NT2/D1 (cell line): ENCODE measurements at regions not wholly inside any gene's neighbourhood (a gene's known extent, or its start where the extent isn't known, plus 50 kb on each side); places are given as distances from the start of the nearest gene placed in this dataset.
A peak's percentile ranks its signal among the peaks of the same experiment; 100 is the strongest.

Source experiments
- DNase-seq: peaks from one replicate; pipeline ENCODE4 v3.0.0-alpha.2; 2011; ENCODE audit warnings: low read depth, low spot score
- H3K27me3 ChIP-seq: 2 replicates; pipeline ENCODE4 v1.6.0; 2011; ENCODE audit warnings: mild to moderate bottlenecking; ENCODE audit not compliant: insufficient read length, insufficient read depth
- H3K36me3 ChIP-seq: 2 replicates; pipeline ENCODE4 v1.6.1; 2011; ENCODE audit warnings: mild to moderate bottlenecking, low read length, mixed read lengths; ENCODE audit not compliant: insufficient read depth, insufficient read length
- H3K4me1 ChIP-seq: 2 replicates; pipeline ENCODE4 v1.5.1; 2011; ENCODE audit not compliant: insufficient read depth, insufficient read length
- H3K4me3 ChIP-seq: 2 replicates; pipeline ENCODE4 v1.5.1; 2011; ENCODE audit warnings: low read depth; ENCODE audit not compliant: insufficient read length
- H3K9ac ChIP-seq: 2 replicates; pipeline ENCODE4 v1.6.0; 2011; ENCODE audit warnings: low read depth; ENCODE audit not compliant: insufficient read length
- H3K9me3 ChIP-seq: 2 replicates; pipeline ENCODE4 v1.5.1; 2011; ENCODE audit warnings: mild to moderate bottlenecking, low read length; ENCODE audit not compliant: insufficient read depth
- SUZ12 ChIP-seq: IDR thresholded peaks from 2 replicates; pipeline ENCODE4 v1.6.1; 2011; ENCODE audit not compliant: insufficient read length, insufficient read depth; ENCODE audit errors: extremely low read depth
- YY1 ChIP-seq: IDR thresholded peaks from 2 replicates; pipeline ENCODE4 v1.6.1; 2011; ENCODE audit not compliant: insufficient read length, insufficient read depth
- ZNF274 ChIP-seq: IDR thresholded peaks from 2 replicates; pipeline ENCODE4 v1.6.1; 2011; ENCODE audit warnings: mild to moderate bottlenecking, low read depth, low read length

DNA sequence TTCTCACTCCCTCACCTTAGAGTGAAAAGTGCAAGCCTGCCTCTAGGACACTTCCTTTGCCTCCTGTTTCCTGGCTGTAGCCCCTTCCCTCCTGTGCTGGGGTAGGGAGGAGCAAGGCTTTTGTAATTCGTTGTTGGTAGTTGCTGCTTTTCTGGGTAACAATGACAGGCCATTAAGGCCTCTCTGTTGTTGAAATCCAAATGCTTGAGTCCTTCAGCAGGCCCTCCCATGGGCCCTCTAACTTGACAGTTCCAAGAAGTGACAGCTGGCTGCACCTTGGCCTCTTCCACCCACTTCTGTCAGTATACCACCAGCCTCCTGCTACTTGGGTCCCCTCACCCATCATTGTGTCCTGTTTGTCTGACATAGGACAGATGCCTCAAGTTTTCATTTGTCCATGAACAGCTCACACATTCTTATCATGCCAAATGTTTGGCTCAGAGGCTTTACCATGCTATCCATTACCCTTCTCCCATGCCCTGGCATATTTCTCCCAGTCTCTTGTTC lies 103.7 kb upstream of the PDE3A start:
- no peaks in the 10 kb centered on the region for H3K9me3 ChIP-seq
- no peak overlapping the region for H3K9ac ChIP-seq
- no peaks in the 10 kb centered on the region for H3K36me3 ChIP-seq
- no peak overlapping the region for H3K4me3 ChIP-seq
- DNase-seq = peak; percentile 99
- H3K4me1 ChIP-seq = no peaks in the 10 kb centered on the region
- TF ChIP-seq ZNF274 (no peak), YY1 (no peak), SUZ12 (no peak)
- H3K27me3 ChIP-seq = no peaks in the 10 kb centered on the region

DNA sequence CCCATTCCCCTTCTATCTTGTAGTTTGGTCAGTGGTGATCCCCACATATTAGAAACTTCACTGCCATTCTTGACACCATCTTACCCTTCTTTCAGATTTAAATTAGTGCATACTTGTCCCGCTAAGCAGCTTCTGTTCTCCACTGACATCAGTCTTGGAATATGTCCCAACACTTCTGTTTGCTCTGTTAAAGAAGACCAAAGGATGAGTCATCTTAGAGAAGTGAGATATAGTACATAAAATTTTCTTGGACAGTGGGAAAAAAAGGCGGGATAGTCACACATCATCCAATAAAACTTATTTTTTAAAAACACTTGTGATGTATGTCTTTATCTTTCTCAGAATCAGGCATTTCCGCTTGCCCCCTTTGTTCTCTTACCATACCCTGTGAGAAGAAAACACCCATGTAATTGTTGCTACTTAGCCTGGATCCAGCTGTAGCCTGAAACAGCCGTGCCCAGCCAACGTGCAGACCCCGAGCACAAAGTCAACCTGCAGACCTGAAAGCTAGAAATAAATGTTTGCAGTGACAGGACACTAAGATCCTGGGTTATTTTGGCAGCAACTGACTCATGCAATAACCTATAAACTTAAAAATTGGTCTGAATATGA lies 100.1 kb upstream of the PDE3A start:
- no peaks in the 10 kb centered on the region for H3K9me3 ChIP-seq
- no peaks in the 10 kb centered on the region for H3K36me3 ChIP-seq
- H3K4me3 ChIP-seq = no peak overlapping the region
- no peak overlapping the region for H3K9ac ChIP-seq
- no peaks in the 10 kb centered on the region for H3K4me1 ChIP-seq
- no peaks in the 10 kb centered on the region for H3K27me3 ChIP-seq
- TF ChIP-seq ZNF274 (no peak), SUZ12 (no peak), YY1 (no peak)
- DNase-seq = no peak

DNA sequence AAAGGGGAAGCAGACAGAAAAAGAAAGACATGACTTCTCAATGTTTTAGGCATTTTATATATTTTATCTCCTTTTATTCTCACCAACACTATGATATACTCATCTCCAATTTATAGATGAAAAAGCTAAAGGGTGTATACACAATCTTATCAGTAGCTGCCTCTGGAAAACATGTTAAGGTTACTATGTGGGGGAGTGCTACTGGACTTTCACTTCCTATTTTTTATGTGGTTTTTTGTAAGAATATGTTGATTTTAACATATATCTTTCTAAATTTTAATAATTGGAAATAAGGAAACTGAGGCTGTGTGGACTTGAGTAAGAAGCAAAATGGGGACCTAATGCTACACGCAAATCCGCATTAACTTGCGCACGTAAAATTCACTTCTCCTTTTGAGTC lies 99.6 kb upstream of the PDE3A start:
- Histone ChIP-seq H3K9me3 (no peaks in the 10 kb centered on the region), H3K36me3 (no peaks in the 10 kb centered on the region), H3K4me1 (no peaks in the 10 kb centered on the region), H3K9ac (no peak overlapping the region), H3K4me3 (no peak overlapping the region), H3K27me3 (no peaks in the 10 kb centered on the region)
- TF ChIP-seq YY1 = no peak
- TF ChIP-seq SUZ12 = no peak
- TF ChIP-seq ZNF274 = no peak
- DNase-seq = no peak

DNA sequence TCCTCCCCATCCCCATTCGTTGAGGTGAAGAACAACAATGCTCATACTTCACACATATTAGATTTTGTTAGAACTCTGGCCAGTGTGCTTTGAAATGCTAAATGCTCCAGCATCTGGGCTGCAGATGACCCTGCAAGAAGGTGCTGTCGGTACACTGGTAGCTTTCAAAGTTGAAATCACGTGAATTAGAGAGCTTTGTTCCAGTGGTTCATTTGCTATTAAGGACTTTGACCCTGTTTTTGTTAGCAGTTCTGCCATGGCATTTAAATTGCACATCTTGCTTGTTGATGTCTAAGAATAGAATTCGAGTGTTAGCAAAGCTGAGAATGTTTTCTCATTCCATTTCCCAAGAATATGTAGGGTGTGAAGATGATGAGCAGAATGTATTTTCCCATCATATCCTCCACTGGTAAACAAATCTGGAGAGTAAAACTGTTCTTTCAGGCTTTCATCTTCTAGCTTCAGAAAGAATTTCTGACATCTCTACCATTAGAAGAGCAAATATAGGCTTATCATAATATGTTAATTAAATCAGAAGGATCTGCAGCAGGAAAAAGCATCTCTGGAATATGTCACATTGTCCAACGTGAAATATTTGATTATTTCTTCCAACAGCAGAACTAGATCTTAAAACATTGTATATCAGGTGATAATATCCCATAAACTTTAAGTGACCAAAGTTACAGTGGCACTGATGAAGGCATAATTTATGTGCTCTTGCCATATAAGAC lies 98.8 kb upstream of the PDE3A start:
- TF ChIP-seq SUZ12 (no peak), YY1 (no peak), ZNF274 (no peak)
- Histone ChIP-seq H3K27me3 (no peaks in the 10 kb centered on the region), H3K9ac (no peak overlapping the region), H3K9me3 (no peaks in the 10 kb centered on the region), H3K4me1 (no peaks in the 10 kb centered on the region), H3K36me3 (no peaks in the 10 kb centered on the region), H3K4me3 (no peak overlapping the region)
- no peak for DNase-seq

DNA sequence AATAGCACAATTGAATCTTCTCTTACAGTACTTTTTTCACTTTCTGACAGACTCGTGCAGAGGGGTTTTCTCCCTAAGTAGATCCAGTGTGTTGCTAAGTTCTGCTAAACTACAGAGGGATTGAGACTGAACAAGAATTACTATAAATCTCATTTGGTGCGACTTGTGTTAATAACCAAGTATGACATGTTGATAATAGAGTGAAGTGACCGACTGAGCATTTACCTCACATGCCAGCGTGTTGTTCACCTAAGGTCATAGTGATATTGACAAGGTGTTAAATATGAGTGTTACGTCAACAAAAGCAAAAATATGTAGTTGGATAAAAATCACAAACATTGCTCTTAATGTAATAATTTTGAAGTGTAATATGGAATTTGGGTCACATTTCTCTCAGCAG lies 97.8 kb upstream of the PDE3A start:
- no peak for DNase-seq
- TF ChIP-seq ZNF274 (no peak), SUZ12 (no peak), YY1 (no peak)
- Histone ChIP-seq H3K4me1 (no peaks in the 10 kb centered on the region), H3K36me3 (no peaks in the 10 kb centered on the region), H3K9me3 (no peaks in the 10 kb centered on the region), H3K27me3 (no peaks in the 10 kb centered on the region), H3K4me3 (no peak overlapping the region), H3K9ac (no peak overlapping the region)

DNA sequence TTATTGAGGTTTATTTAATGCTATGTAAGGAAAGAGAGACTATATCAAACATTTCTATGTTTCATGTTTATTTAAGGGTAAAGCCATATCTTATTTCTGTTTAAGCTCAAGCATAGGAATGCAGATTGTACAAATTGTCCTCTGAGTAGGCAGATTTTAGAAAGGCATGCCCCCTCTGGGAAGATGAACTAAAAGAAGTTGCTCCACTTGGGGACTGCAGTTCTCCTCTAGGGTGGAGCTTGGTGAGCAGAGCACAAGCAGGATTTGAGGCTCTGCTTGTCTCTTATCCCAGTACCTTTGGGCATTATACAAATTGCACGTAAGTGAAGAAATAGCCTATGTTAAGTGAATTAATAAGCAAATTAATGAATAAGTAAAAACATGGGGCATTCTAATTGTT lies 96.2 kb upstream of the PDE3A start:
- Histone ChIP-seq H3K4me3 (no peak overlapping the region), H3K27me3 (no peaks in the 10 kb centered on the region), H3K9ac (no peak overlapping the region), H3K9me3 (no peaks in the 10 kb centered on the region), H3K36me3 (no peaks in the 10 kb centered on the region), H3K4me1 (no peaks in the 10 kb centered on the region)
- no peak for DNase-seq
- TF ChIP-seq YY1 = no peak
- no peak for TF ChIP-seq ZNF274
- no peak for TF ChIP-seq SUZ12

DNA sequence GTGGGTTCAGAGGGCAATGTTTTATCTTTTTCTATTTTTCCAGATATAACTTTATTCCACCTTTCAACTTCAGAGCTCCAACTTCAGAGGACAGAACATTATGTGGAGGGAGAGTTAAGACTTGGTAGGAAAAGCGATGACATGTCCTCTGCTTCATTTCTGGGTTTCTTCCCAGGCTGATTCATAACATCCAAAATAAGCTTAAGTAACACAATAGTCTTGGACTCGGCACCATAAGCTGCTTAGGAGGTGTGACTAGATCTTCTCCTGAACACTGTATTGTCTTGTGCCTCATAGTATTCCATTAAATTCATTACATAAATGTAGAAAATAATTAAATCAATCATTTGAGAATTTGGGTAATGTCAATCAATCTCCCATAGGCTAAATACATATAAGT lies 95.5 kb upstream of the PDE3A start:
- Histone ChIP-seq H3K36me3 (no peaks in the 10 kb centered on the region), H3K4me3 (no peak overlapping the region), H3K27me3 (no peaks in the 10 kb centered on the region), H3K4me1 (no peaks in the 10 kb centered on the region), H3K9ac (no peak overlapping the region), H3K9me3 (no peaks in the 10 kb centered on the region)
- no peak for DNase-seq
- TF ChIP-seq YY1 = no peak
- no peak for TF ChIP-seq SUZ12
- no peak for TF ChIP-seq ZNF274
